Parathyroid adenoma (tissue), 2 donors: ENCODE measurements at regions not wholly inside any gene's neighbourhood (a gene's known extent, or its start where the extent isn't known, plus 50 kb on each side); places are given as distances from the start of the nearest gene placed in this dataset.

Experiments
- H2AFZ ChIP-seq: fragments of 300-600 bp; sonication (generic); one replicate; pipeline ENCODE4 v1.7.0; 2017; ENCODE audit warnings: antibody characterized with exemption, mild to moderate bottlenecking
- H3K27ac ChIP-seq: fragments of 300-600 bp; sonication (generic); one replicate; pipeline ENCODE4 v1.7.0; 2017
- H3K27me3 ChIP-seq: fragments of 300-600 bp; sonication (generic); one replicate; pipeline ENCODE4 v1.7.0; 2017; ENCODE audit warnings: low read length; ENCODE audit not compliant: control insufficient read depth, insufficient read depth
- H3K36me3 ChIP-seq: fragments of 300-600 bp; sonication (generic); one replicate; pipeline ENCODE4 v1.7.0; 2017; ENCODE audit warnings: low read length; ENCODE audit not compliant: control insufficient read depth, insufficient read depth
- H3K4me1 ChIP-seq: fragments of 300-600 bp; sonication (generic); one replicate; pipeline ENCODE4 v1.7.0; 2017; ENCODE audit warnings: control low read depth
- H3K4me2 ChIP-seq: fragments of 300-600 bp; sonication (generic); one replicate; pipeline ENCODE4 v1.7.0; 2017; ENCODE audit warnings: low read length
- H3K4me3 ChIP-seq: fragments of 300-600 bp; sonication (generic); one replicate; pipeline ENCODE4 v1.7.0; 2017; ENCODE audit warnings: low read depth, low read length
- H3K79me2 ChIP-seq: fragments of 300-600 bp; sonication (generic); one replicate; pipeline ENCODE4 v1.7.0; 2017; ENCODE audit warnings: control low read depth
- H3K9ac ChIP-seq: fragments of 300-600 bp; sonication (generic); one replicate; pipeline ENCODE4 v1.7.0; 2017; ENCODE audit warnings: mild to moderate bottlenecking
- H3K9me3 ChIP-seq: fragments of 300-600 bp; sonication (generic); one replicate; pipeline ENCODE4 v1.7.0; 2017; ENCODE audit warnings: low read length; ENCODE audit not compliant: control insufficient read depth
- CTCF ChIP-seq: fragments of 300-600 bp; sonication (generic); IDR thresholded peaks from one replicate; pipeline ENCODE4 v1.7.0; 2017; ENCODE audit warnings: antibody characterized with exemption, mild to moderate bottlenecking
- donor health status: primary hyperparathyroidism.

- no peak for TF ChIP-seq CTCF
- H3K9ac ChIP-seq = no peak overlapping the region
- no peaks in the 10 kb centered on the region for H3K27me3 ChIP-seq
- no peaks in the 10 kb centered on the region for H3K79me2 ChIP-seq
- H3K9me3 ChIP-seq = no peaks in the 10 kb centered on the region
- no peaks in the 10 kb centered on the region for H3K4me1 ChIP-seq
- H3K4me3 ChIP-seq = no peak overlapping the region
- H3K4me2 ChIP-seq = no peak overlapping the region
- H2AFZ ChIP-seq = no peak overlapping the region
- H3K36me3 ChIP-seq = no peaks in the 10 kb centered on the region
- no peak overlapping the region for H3K27ac ChIP-seq
These were observed 183.4 kb downstream of the TNFSF18 start for GRCh38 chr1:172867216-172867818.

DNA sequence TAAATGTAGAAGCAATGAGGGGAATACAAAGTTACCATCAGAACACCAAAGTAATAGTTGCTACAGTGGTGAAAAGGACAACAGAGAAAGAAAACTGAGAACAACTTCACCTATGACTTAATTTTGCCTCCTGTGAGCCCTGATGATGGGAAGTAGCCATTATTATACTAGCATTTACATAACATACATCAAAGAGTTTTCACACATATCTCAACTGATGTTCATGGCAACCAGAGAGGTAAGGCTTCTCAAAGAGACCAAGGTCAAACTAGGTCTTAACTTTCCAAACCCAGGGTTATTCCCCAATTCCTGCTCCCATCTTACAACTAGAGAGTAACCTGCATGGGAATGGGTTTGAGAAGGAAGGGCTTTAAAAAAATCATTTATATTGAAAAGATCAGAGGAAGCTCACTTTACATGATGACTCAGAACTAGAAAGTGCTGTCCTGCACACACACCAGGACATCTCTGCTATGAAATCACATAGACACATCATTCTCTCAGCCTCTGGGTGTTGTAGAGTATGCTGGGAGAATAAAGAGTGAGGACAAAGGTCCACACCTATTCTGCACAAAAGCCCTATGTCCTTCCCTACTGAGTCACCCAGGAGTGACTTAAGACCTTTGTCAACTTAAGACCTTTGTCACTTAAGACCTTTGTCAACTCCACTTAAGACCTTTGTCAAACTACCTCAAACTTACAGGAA lies 179.7 kb downstream of the TNFSF18 start:
- H3K36me3 ChIP-seq = no peaks in the 10 kb centered on the region
- no peak overlapping the region for H3K4me2 ChIP-seq
- no peak overlapping the region for H3K27ac ChIP-seq
- no peak overlapping the region for H3K4me3 ChIP-seq
- no peak overlapping the region for H2AFZ ChIP-seq
- H3K79me2 ChIP-seq = no peaks in the 10 kb centered on the region
- H3K9me3 ChIP-seq = no peaks in the 10 kb centered on the region
- TF ChIP-seq CTCF = no peak
- H3K9ac ChIP-seq = no peak overlapping the region
- H3K27me3 ChIP-seq = no peaks in the 10 kb centered on the region
- no peaks in the 10 kb centered on the region for H3K4me1 ChIP-seq

DNA sequence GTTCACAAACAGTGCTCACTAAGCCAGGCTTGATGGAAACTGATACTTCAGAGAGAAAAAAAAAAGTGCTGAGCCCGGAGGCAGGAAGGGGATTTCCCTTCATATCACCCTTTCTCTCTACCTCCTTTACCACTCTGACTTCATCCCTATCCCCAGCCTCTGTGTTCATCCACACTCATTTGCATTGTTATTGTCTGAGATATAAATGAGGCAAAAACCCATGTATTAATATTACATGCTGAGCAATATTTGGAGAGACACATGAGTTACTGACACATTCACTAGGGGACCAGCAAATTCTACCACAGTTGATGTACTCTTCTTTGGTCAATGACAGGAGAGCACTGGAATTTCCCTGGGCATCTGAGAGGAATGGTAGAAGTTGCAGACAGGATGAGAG lies 175.8 kb downstream of the TNFSF18 start:
- Histone ChIP-seq H3K4me1 (no peaks in the 10 kb centered on the region), H3K36me3 (no peaks in the 10 kb centered on the region), H2AFZ (no peak overlapping the region), H3K4me2 (no peak overlapping the region), H3K4me3 (no peak overlapping the region), H3K9ac (no peak overlapping the region), H3K27ac (no peak overlapping the region), H3K79me2 (no peaks in the 10 kb centered on the region), H3K27me3 (no peaks in the 10 kb centered on the region), H3K9me3 (no peaks in the 10 kb centered on the region)
- no peak for TF ChIP-seq CTCF

- Histone ChIP-seq H3K4me3 (no peak overlapping the region), H3K27me3 (no peaks in the 10 kb centered on the region), H3K4me1 (no peaks in the 10 kb centered on the region), H3K9ac (no peak overlapping the region), H3K36me3 (no peaks in the 10 kb centered on the region), H3K27ac (no peak overlapping the region), H3K4me2 (no peak overlapping the region), H2AFZ (no peak overlapping the region), H3K79me2 (no peaks in the 10 kb centered on the region), H3K9me3 (no peaks in the 10 kb centered on the region)
- TF ChIP-seq CTCF = no peak
These were observed 174.8 kb downstream of the TNFSF18 start for GRCh38 chr1:172875892-172876291.

- no peak overlapping the region for H2AFZ ChIP-seq
- no peaks in the 10 kb centered on the region for H3K4me1 ChIP-seq
- no peaks in the 10 kb centered on the region for H3K9me3 ChIP-seq
- TF ChIP-seq CTCF = no peak
- no peaks in the 10 kb centered on the region for H3K27me3 ChIP-seq
- no peak overlapping the region for H3K27ac ChIP-seq
- H3K36me3 ChIP-seq = no peaks in the 10 kb centered on the region
- no peak overlapping the region for H3K9ac ChIP-seq
- no peaks in the 10 kb centered on the region for H3K79me2 ChIP-seq
- no peak overlapping the region for H3K4me3 ChIP-seq
- no peak overlapping the region for H3K4me2 ChIP-seq
These were observed 168.4 kb downstream of the TNFSF18 start for GRCh38 chr1:172882385-172882784.
